ENCODE measurements at regions not wholly inside any gene's neighbourhood (a gene's known extent, or its start where the extent isn't known, plus 50 kb on each side); places are given as distances from the start of the nearest gene placed in this dataset.
"Not testable (repeated sequence)": the region's sequence is repeated elsewhere in the genome, so short reads cannot be mapped to it uniquely, and the experiment has no call there.

DNA sequence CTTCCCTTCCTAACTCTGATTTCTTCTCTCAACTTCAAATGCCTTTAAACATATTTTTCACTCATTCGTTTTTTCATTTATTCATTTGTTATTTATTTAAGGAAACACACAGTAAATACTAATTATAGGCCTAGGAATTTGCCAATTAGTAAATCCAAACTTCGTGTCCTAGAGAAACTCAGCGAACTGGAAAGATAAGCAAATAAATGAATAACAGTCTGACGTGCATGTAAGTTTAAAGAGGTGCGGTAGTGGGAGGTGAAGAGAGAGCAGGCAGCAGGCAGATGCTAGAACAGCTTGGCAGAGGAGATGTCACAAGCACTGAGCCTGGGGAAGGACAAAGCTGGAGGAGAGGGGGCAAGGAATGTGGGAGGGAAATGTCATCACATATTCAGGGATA lies 228.2 kb downstream of the DPY19L2 start:
- no peak overlapping the region for H3K4me3 ChIP-seq (ENCODE audit: low read depth, low read length)
- DNase-seq (ENCODE audit: low read depth) = no peak
- TF ChIP-seq, protein P1, sequence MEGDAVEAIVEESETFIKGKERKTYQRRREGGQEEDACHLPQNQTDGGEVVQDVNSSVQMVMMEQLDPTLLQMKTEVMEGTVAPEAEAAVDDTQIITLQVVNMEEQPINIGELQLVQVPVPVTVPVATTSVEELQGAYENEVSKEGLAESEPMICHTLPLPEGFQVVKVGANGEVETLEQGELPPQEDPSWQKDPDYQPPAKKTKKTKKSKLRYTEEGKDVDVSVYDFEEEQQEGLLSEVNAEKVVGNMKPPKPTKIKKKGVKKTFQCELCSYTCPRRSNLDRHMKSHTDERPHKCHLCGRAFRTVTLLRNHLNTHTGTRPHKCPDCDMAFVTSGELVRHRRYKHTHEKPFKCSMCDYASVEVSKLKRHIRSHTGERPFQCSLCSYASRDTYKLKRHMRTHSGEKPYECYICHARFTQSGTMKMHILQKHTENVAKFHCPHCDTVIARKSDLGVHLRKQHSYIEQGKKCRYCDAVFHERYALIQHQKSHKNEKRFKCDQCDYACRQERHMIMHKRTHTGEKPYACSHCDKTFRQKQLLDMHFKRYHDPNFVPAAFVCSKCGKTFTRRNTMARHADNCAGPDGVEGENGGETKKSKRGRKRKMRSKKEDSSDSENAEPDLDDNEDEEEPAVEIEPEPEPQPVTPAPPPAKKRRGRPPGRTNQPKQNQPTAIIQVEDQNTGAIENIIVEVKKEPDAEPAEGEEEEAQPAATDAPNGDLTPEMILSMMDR (IDR thresholded peaks at IDR 0.05; ENCODE audit: insufficient read depth, low read length) = no peak

DNA sequence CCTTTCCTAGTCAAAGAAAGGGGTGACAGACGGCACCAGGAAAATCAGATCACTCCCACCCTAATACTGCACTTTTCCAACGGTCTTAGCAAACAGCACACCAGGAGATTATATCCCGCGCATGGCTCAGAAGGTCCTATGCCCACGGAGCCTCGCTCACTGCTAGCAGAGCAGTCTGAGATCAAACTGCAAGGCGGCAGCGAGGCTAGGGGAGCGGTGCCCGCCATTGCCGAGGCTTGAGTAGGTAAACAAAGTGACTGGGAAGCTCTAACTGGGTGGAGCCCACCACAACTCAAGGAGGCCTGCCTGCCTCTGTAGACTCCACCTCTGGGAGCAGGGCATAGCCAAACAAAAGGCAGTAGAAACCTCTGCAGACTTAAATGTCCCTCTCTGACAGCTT lies 233.9 kb downstream of the DPY19L2 start:
- not testable (repeated sequence) for DNase-seq (ENCODE audit: low read depth); H3K4me3 ChIP-seq (ENCODE audit: low read depth, low read length)

DNA sequence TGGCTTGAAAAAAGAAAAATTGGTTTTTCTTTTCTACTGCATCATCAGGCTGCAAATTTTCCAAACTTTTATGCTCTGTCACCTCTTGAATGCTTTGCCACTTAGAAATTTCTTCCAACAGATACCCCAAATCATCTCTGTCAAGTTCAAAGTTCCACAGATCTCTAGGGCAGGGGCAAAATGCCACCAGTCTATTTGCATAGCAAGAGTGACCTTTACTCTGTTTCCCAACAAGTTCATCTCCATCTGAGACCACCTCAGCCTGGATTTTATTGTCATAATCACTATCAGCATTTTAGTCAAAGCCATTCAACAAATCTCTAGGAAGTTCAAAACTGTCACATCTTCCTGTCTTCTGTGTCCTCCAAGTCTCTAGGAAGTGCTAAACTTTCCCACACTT lies 240.3 kb downstream of the DPY19L2 start:
- H3K4me3 ChIP-seq (ENCODE audit: low read depth, low read length); DNase-seq (ENCODE audit: low read depth): not testable (repeated sequence)

DNA sequence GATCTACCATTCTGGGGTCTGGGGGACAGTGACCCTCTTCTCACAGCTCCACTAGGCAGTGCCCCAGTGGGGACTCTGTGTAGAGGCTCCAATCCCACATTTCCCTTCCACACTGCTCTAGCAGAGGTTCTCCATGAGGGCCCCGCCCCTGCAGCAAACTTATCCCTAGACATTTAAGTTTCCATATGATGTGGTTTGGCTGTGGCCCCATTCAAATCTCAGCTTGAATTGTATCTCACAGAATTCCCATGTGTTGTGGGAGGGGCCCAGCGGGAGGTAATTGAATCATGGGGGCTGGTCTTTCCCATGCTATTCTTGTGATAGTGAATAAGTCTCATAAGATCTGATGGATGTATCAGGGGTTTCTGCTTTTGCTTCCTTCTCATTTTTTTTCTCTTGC lies 241.3 kb downstream of the DPY19L2 start:
- H3K4me3 ChIP-seq (ENCODE audit: low read depth, low read length); DNase-seq (ENCODE audit: low read depth): not testable (repeated sequence)

DNA sequence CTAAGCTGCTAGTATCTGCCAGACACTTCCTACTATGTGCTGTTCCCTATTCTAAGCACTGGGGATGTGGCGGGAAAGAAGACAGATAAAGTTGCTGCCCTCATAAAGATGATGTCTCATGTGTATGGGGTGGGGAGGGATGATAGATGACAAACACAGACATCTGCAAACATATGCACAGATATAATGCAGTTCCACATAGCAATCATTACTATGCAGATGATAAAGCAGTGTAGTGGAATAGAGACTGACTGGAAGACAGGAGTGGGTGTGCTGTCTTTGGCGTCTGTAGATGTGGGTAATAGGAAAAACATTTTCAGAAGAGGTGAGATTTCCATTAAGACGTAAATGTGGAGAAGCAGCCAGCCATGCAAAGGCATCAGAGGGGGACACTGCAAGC lies 243.6 kb downstream of the DPY19L2 start:
- DNase-seq (ENCODE audit: low read depth) = no peak
- H3K4me3 ChIP-seq (ENCODE audit: low read depth, low read length) = no peak overlapping the region

DNA sequence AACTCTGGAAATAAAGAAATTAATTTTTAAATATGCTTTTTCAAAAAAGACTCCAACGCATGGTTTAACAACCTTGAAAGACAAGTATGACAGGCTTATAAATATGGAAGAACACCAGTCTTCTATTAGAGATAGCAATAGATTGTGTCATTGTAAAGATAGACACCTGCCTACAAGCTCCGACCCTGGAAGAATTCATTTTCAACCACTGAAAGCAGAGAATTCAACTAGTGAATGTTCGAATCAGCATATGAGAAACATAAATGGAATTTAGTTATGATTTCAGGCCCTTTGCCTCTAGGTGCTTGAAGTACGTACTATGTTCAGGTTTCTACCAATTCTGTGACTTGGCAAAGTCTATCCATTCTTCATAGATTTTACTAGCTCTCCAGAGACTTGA lies 244.5 kb downstream of the DPY19L2 start:
- H3K4me3 ChIP-seq (ENCODE audit: low read depth, low read length) = no peak overlapping the region
- TF ChIP-seq, protein P1 (IDR thresholded peaks at IDR 0.05; ENCODE audit: insufficient read depth, low read length) = no peak
- DNase-seq (ENCODE audit: low read depth) = no peak

More for the DNA sequence above, 243.6 kb downstream of the DPY19L2 start:
- TF ChIP-seq, protein P1 (IDR thresholded peaks at IDR 0.05; ENCODE audit: insufficient read depth, low read length) = no peak

DNA sequence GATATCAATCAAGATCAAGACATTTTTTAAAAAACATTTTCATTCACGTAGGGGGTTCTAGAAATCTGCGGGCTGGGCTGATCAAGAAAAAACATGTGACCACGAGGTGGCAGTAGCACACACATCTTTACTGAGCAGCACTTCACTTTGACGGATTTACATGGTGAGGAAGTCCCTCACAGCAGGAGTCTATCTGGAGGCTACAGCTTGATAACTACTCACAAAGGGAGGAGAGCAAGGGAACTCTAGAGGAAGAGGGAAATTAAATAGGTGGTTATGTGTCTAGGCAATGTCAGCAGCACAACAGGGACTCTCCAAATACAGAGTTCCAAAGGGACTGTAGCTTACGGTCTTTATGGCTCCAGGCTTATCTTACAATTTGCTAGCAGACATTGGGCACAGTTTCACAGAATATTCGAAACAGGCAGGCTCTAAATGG lies 248.1 kb downstream of the DPY19L2 start:
- DNase-seq (ENCODE audit: low read depth) = peak; percentile 66
- TF ChIP-seq, protein P1 (IDR thresholded peaks at IDR 0.05; ENCODE audit: insufficient read depth, low read length) = peak; percentile 61
- H3K4me3 ChIP-seq (ENCODE audit: low read depth, low read length) = no peak overlapping the region

DNA sequence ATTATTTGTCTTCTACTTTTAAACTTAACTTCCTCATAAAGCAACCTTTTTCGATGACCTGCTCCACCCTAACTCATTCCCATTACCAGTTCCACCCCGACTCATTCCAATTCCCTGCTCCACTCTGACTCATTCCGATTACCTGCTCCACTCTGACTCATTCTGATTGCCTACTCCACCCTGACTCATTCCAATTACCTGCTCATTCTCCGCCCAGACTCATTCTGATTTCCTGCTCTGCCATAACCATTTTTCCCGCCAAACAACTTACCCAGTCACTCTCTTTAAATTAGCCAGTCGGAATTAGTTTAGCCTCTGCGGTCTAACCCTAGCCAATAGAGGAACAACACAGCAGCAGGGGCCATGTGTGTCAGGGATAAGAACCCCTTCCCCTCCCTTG lies 249.1 kb downstream of the DPY19L2 start:
- DNase-seq (ENCODE audit: low read depth) = no peak
- H3K4me3 ChIP-seq (ENCODE audit: low read depth, low read length) = no peak overlapping the region
- TF ChIP-seq, protein P1 (IDR thresholded peaks at IDR 0.05; ENCODE audit: insufficient read depth, low read length) = no peak

DNA sequence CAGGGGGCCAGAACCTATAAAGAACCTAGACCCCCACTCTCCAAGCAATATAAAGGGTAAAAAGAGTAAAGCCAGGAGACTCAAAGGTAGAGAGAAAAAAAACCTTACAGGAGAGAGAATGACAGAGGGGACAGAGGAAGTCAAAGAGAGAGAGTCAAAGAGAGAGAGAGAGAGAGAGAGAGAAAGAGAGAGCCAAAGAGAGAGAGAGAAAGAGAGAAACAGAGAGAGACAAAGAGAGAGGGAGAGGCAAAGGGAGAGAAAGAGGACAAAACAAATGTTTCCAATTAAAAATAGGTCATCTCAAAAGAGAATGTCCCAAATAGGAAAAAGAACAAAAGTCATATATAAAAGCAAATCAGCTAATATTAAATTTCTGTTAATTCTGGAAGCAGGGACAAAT lies 251.5 kb downstream of the DPY19L2 start:
- H3K4me3 ChIP-seq (ENCODE audit: low read depth, low read length) = no peak overlapping the region
- TF ChIP-seq, protein P1 (IDR thresholded peaks at IDR 0.05; ENCODE audit: insufficient read depth, low read length) = no peak
- no peak for DNase-seq (ENCODE audit: low read depth)

Data from fibroblast of the aortic adventitia (primary cell).